ENCODE measurements at regions not wholly inside any gene's neighbourhood (a gene's known extent, or its start where the extent isn't known, plus 50 kb on each side); places are given as distances from the start of the nearest gene placed in this dataset.

GRCh38 chr12:82149045-82149444 is 209.1 kb downstream of the CCDC59 start:
- no peaks in the 10 kb centered on the region for H3K79me2 ChIP-seq (ENCODE audit: insufficient read depth, low read length)
- no peaks in the 10 kb centered on the region for H3K27me3 ChIP-seq (ENCODE audit: control insufficient read depth in 2 of 2, insufficient read depth in 2 of 2, low read length in 2 of 2)
- Mint-ChIP-seq H3K27ac (no peak overlapping the region), H3K4me1 (no peaks in the 10 kb centered on the region), H3K27me3 (ENCODE audit: low read depth in 3 of 3) (no peaks in the 10 kb centered on the region), H3K4me3 (no peak overlapping the region), H3K36me3 (no peaks in the 10 kb centered on the region), H3K9me3 (peaks cover 0 to 8% (median 3%) of the 10 kb centered on the region in 7 donors)
- H3K4me1 ChIP-seq (ENCODE audit: control insufficient read depth in 1 of 2, insufficient read depth in 2 of 2, low read length in 2 of 2), result no peaks in the 10 kb centered on the region
- H2AFZ ChIP-seq (ENCODE audit: insufficient read depth, low read depth, low read length, poor library complexity, severe bottlenecking), result no peak overlapping the region
- DNase-seq, result no peak
- no peaks in the 10 kb centered on the region for H4K20me1 ChIP-seq (ENCODE audit: insufficient read depth, low read length)
- no peak overlapping the region for H3K27ac ChIP-seq (ENCODE audit: low read depth in 1 of 2, low read length in 2 of 2)
- intact Hi-C loops (cut with micrococcal nuclease), result no loop called here
- H3K9me3 ChIP-seq (replicated peaks in 1 of 2; ENCODE audit: control insufficient read depth in 1 of 2, insufficient read depth in 1 of 2, low read length in 2 of 2), result peaks cover 0 to 4% of the 10 kb centered on the region in 2 donors
- H3K4me3 ChIP-seq (replicated peaks in 1 of 3; ENCODE audit: low read depth in 2 of 3, low read length in 3 of 3), result no peak overlapping the region
- H3K4me2 ChIP-seq (replicated peaks; ENCODE audit: extremely low read depth, low read length, poor library complexity, severe bottlenecking), result no peak overlapping the region
- no peak for TF ChIP-seq CTCF (IDR thresholded peaks at IDR 0.05)
- no CpG with 5 or more reads among the region's 3 CpGs for WGBS (ENCODE audit: insufficient coverage)
- no peaks in the 10 kb centered on the region for H3K36me3 ChIP-seq (replicated peaks in 1 of 2; ENCODE audit: control insufficient read depth in 1 of 2, insufficient read depth in 2 of 2, low read length in 2 of 2)
- no peak overlapping the region for H3K9ac ChIP-seq (ENCODE audit: insufficient read depth, low read length, poor library complexity, severe bottlenecking)

- no CpG with 5 or more reads among the region's 3 CpGs for WGBS (ENCODE audit: insufficient coverage)
- no peak for DNase-seq
- peaks cover 0 to 4% of the 10 kb centered on the region in 2 donors for H3K9me3 ChIP-seq (replicated peaks in 1 of 2; ENCODE audit: control insufficient read depth in 1 of 2, insufficient read depth in 1 of 2, low read length in 2 of 2)
- H3K27me3 ChIP-seq (ENCODE audit: control insufficient read depth in 2 of 2, insufficient read depth in 2 of 2, low read length in 2 of 2), result no peaks in the 10 kb centered on the region
- Mint-ChIP-seq H3K4me1 (no peaks in the 10 kb centered on the region), H3K27ac (no peak overlapping the region), H3K36me3 (no peaks in the 10 kb centered on the region), H3K27me3 (ENCODE audit: low read depth in 3 of 3) (no peaks in the 10 kb centered on the region), H3K4me3 (no peak overlapping the region), H3K9me3 (peaks cover 0 to 8% (median 3%) of the 10 kb centered on the region in 7 donors)
- H3K4me3 ChIP-seq (replicated peaks in 1 of 3; ENCODE audit: low read depth in 2 of 3, low read length in 3 of 3), result no peak overlapping the region
- H3K79me2 ChIP-seq (ENCODE audit: insufficient read depth, low read length), result no peaks in the 10 kb centered on the region
- intact Hi-C loops (cut with micrococcal nuclease), result no loop called here
- no peaks in the 10 kb centered on the region for H3K4me1 ChIP-seq (ENCODE audit: control insufficient read depth in 1 of 2, insufficient read depth in 2 of 2, low read length in 2 of 2)
- H2AFZ ChIP-seq (ENCODE audit: insufficient read depth, low read depth, low read length, poor library complexity, severe bottlenecking), result no peak overlapping the region
- H3K27ac ChIP-seq (ENCODE audit: low read depth in 1 of 2, low read length in 2 of 2), result no peak overlapping the region
- TF ChIP-seq CTCF (IDR thresholded peaks at IDR 0.05), result no peak
- H3K4me2 ChIP-seq (replicated peaks; ENCODE audit: extremely low read depth, low read length, poor library complexity, severe bottlenecking), result no peak overlapping the region
- no peaks in the 10 kb centered on the region for H3K36me3 ChIP-seq (replicated peaks in 1 of 2; ENCODE audit: control insufficient read depth in 1 of 2, insufficient read depth in 2 of 2, low read length in 2 of 2)
- no peak overlapping the region for H3K9ac ChIP-seq (ENCODE audit: insufficient read depth, low read length, poor library complexity, severe bottlenecking)
- H4K20me1 ChIP-seq (ENCODE audit: insufficient read depth, low read length), result no peaks in the 10 kb centered on the region
These were observed 211.4 kb downstream of the CCDC59 start for GRCh38 chr12:82146740-82147139.

Measured in CD14-positive monocyte (primary cell).